ENCODE measurements at regions not wholly inside any gene's neighbourhood (a gene's known extent, or its start where the extent isn't known, plus 50 kb on each side); places are given as distances from the start of the nearest gene placed in this dataset.

DNA sequence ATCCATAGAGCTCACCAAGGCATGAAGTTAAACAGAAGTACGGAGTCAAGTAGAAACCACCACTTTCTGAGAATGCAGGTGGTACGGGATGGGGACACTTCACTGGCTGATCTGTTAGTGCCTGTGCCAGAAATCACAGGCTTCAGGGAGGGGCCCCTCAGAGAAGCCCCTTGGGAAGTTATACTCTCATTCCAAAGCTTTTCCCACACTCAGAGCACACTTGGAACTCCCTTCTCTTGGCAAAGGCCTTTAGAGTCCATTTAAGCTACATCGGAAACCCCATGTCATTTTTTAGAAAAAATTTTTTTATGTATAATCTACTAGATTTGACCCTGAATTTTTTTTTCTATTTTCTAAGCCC, 80.7 kb upstream of the WASF3 start:
- ChIA-PET CTCF (interaction anchor here (0.7 to 0.9 kb wide), 2 partner anchors 222 to 223 kb away, joined by 3 read pairs; no protein-coding TSS in a partner anchor), POLR2A (no interaction called here)
- no peaks in the 10 kb centered on the region for H3K27me3 Mint-ChIP-seq (ENCODE audit: insufficient read depth, unreplicated experiment)
- H3K9me3 Mint-ChIP-seq (ENCODE audit: unreplicated experiment), result no peaks in the 10 kb centered on the region
- H3K27ac Mint-ChIP-seq (ENCODE audit: low read depth, unreplicated experiment), result no peak overlapping the region
- H3K36me3 Mint-ChIP-seq (ENCODE audit: insufficient read depth, unreplicated experiment), result no peaks in the 10 kb centered on the region
- BruUV-seq (replicated peaks), result no TSS peak
- DNase-seq (ENCODE audit: unreplicated experiment), result no peak
- H3K4me3 Mint-ChIP-seq (ENCODE audit: unreplicated experiment), result no peak overlapping the region
- no peak for TF ChIP-seq CTCF (IDR thresholded peaks at IDR 0.05; ENCODE audit: unreplicated experiment)
- intact Hi-C loops (cut with micrococcal nuclease), result no loop called here
- no peaks in the 10 kb centered on the region for H3K4me1 Mint-ChIP-seq (ENCODE audit: insufficient read depth, unreplicated experiment)

DNA sequence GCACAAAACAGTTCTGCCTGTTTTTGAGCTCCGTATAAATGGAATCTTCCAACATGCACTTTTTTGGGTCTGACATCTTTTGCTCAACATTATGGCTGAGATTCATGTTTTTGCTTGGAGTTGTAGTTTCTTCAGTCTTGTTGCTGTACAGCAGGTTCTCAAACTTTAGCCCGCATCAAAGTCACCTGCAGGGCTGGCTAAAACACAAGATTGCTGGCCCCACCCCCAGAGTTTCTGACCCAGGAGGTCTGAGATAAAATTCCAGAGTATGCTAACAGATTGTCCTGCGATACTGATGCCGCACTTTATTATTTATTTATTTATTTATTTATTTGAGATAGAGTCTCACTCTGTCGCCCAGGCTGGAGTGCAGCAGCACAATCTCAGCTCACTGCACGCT, 79.8 kb upstream of the WASF3 start:
- intact Hi-C loops (cut with micrococcal nuclease), result no loop called here
- no peaks in the 10 kb centered on the region for H3K27me3 Mint-ChIP-seq (ENCODE audit: insufficient read depth, unreplicated experiment)
- POLR2A ChIA-PET, result interaction anchor here (0.7 kb wide), 1 partner anchor 137 kb away, joined by 3 read pairs; no protein-coding TSS in a partner anchor
- no peak for TF ChIP-seq CTCF (IDR thresholded peaks at IDR 0.05; ENCODE audit: unreplicated experiment)
- no peaks in the 10 kb centered on the region for H3K4me1 Mint-ChIP-seq (ENCODE audit: insufficient read depth, unreplicated experiment)
- no peak overlapping the region for H3K4me3 Mint-ChIP-seq (ENCODE audit: unreplicated experiment)
- no peaks in the 10 kb centered on the region for H3K9me3 Mint-ChIP-seq (ENCODE audit: unreplicated experiment)
- no peaks in the 10 kb centered on the region for H3K36me3 Mint-ChIP-seq (ENCODE audit: insufficient read depth, unreplicated experiment)
- CTCF ChIA-PET, result interaction anchor here (0.5 kb wide), 1 partner anchor 41 kb away, joined by 3 read pairs; no protein-coding TSS in a partner anchor
- no peak overlapping the region for H3K27ac Mint-ChIP-seq (ENCODE audit: low read depth, unreplicated experiment)
- BruUV-seq (replicated peaks), result no TSS peak
- no peak for DNase-seq (ENCODE audit: unreplicated experiment)

- BruUV-seq (replicated peaks), result no TSS peak
- no peak overlapping the region for H3K27ac Mint-ChIP-seq (ENCODE audit: low read depth, unreplicated experiment)
- no peaks in the 10 kb centered on the region for H3K4me1 Mint-ChIP-seq (ENCODE audit: insufficient read depth, unreplicated experiment)
- no peak overlapping the region for H3K4me3 Mint-ChIP-seq (ENCODE audit: unreplicated experiment)
- ChIA-PET CTCF (interaction anchor here (0.5 to 5.6 kb wide), 8 partner anchors 8 to 449 kb away, joined by 3 to 46 read pairs (median 19); no protein-coding TSS in a partner anchor), POLR2A (interaction anchor here (0.6 kb wide), 1 partner anchor 88 kb away, joined by 4 read pairs; no protein-coding TSS in a partner anchor)
- TF ChIP-seq CTCF (IDR thresholded peaks at IDR 0.05; ENCODE audit: unreplicated experiment), result no peak
- no peak for DNase-seq (ENCODE audit: unreplicated experiment)
- intact Hi-C loops (cut with micrococcal nuclease), result no loop called here
- no peaks in the 10 kb centered on the region for H3K27me3 Mint-ChIP-seq (ENCODE audit: insufficient read depth, unreplicated experiment)
- H3K36me3 Mint-ChIP-seq (ENCODE audit: insufficient read depth, unreplicated experiment), result no peaks in the 10 kb centered on the region
- H3K9me3 Mint-ChIP-seq (ENCODE audit: unreplicated experiment), result no peaks in the 10 kb centered on the region
Observed at GRCh38 chr13:26480246-26480855, 77.1 kb upstream of the WASF3 start.

GRCh38 chr13:26482451-26483197, 74.9 kb upstream of the WASF3 start:
- peak overlapping the region; percentile 30 for H3K4me3 Mint-ChIP-seq (ENCODE audit: unreplicated experiment)
- ChIA-PET POLR2A (interaction anchor here (0.6 to 0.7 kb wide), 2 partner anchors 107 to 338 kb away, joined by 3 read pairs; no protein-coding TSS in a partner anchor), CTCF (interaction anchor here (0.6 to 5.6 kb wide), 36 partner anchors 13 to 1554 kb away, joined by 3 to 46 read pairs (median 4); partner anchors contain the start of gene WASF3)
- DNase-seq (ENCODE audit: unreplicated experiment), result peak; percentile 84
- peak; percentile 74 for TF ChIP-seq CTCF (IDR thresholded peaks at IDR 0.05; ENCODE audit: unreplicated experiment)
- H3K27ac Mint-ChIP-seq (ENCODE audit: low read depth, unreplicated experiment), result no peak overlapping the region
- no peaks in the 10 kb centered on the region for H3K4me1 Mint-ChIP-seq (ENCODE audit: insufficient read depth, unreplicated experiment)
- no TSS peak for BruUV-seq (replicated peaks)
- no peaks in the 10 kb centered on the region for H3K9me3 Mint-ChIP-seq (ENCODE audit: unreplicated experiment)
- H3K36me3 Mint-ChIP-seq (ENCODE audit: insufficient read depth, unreplicated experiment), result no peaks in the 10 kb centered on the region
- intact Hi-C loops (cut with micrococcal nuclease), result loop anchor here (1.0 kb wide), 3 partner anchors 146 to 298 kb away; no protein-coding TSS in a partner anchor
- no peaks in the 10 kb centered on the region for H3K27me3 Mint-ChIP-seq (ENCODE audit: insufficient read depth, unreplicated experiment)
